Ishikawa (cell line): ENCODE measurements at regions not wholly inside any gene's neighbourhood (a gene's known extent, or its start where the extent isn't known, plus 50 kb on each side); places are given as distances from the start of the nearest gene placed in this dataset.

ENCODE experiments used
- CEBPB ChIP-seq: IDR thresholded peaks from 2 replicates; pipeline ENCODE4 v1.6.1; 2012
- NFIC ChIP-seq: IDR thresholded peaks from 2 replicates; pipeline ENCODE4 v1.6.1; 2012
- RAD21 ChIP-seq: IDR thresholded peaks from 2 replicates; pipeline ENCODE4 v1.6.1; 2012; ENCODE audit warnings: low read depth
- TAF1 ChIP-seq: IDR thresholded peaks from 2 replicates; pipeline ENCODE4 v1.6.1; 2012; ENCODE audit warnings: low read depth, mild to moderate bottlenecking
- TEAD4 ChIP-seq: IDR thresholded peaks from 2 replicates; pipeline ENCODE4 v1.6.1; 2012
- YY1 ChIP-seq: IDR thresholded peaks from 2 replicates; pipeline ENCODE4 v1.6.1; 2012; ENCODE audit warnings: low read depth
- ZBTB7A ChIP-seq: IDR thresholded peaks from 2 replicates; pipeline ENCODE4 v1.6.1; 2012; ENCODE audit warnings: low read depth
- TF ChIP-seq, protein P1 (sequence below): IDR thresholded peaks from 2 replicates; pipeline ENCODE4 v1.6.1; 2012

DNA sequence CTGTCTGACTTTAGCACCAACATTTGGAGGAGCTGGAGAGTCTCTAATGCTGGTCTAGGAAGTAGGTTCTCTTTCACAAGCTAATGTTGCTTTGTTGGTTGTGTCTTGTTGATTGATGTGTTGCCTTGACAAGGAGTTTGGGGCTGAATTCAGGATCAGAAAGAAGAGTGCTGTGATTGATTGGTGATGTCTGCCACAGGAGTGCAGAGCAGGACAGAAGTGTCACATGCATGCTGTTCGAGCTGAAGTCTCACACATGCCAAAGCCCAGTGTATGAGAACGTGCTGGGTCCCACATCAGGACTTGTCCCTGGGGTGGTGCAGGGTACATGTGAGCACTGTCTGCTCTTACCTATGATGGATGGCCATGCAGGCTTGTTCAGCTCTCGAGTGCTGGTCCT is 694.4 kb downstream of the MATN1 start:
- TF ChIP-seq, protein P1, sequence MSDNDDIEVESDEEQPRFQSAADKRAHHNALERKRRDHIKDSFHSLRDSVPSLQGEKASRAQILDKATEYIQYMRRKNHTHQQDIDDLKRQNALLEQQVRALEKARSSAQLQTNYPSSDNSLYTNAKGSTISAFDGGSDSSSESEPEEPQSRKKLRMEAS, result no peak
- TF ChIP-seq NFIC (no peak), TEAD4 (no peak), ZBTB7A (no peak), CEBPB (no peak), YY1 (no peak), TAF1 (no peak), RAD21 (no peak)
